Suprapubic skin (tissue), 4 donors: ENCODE measurements at regions not wholly inside any gene's neighbourhood (a gene's known extent, or its start where the extent isn't known, plus 50 kb on each side); places are given as distances from the start of the nearest gene placed in this dataset.

Experiments
- DNase-seq, 2 donors: peaks; one replicate each; pipeline ENCODE4 v3.0.0-alpha.2; 2019; ENCODE audit warnings: low spot score in 2 of 2
- H3K27ac ChIP-seq: fragments of 200-600 bp; sonication (generic); one replicate; pipeline ENCODE4 v1.5.1; 2019
- H3K27me3 ChIP-seq: fragments of 200-600 bp; sonication (generic); one replicate; pipeline ENCODE4 v1.5.1; 2019
- H3K36me3 ChIP-seq: fragments of 200-600 bp; sonication (generic); one replicate; pipeline ENCODE4 v1.5.1; 2019
- H3K4me1 ChIP-seq: fragments of 200-600 bp; sonication (generic); one replicate; pipeline ENCODE4 v1.5.1; 2019
- H3K4me3 ChIP-seq: fragments of 200-600 bp; sonication (generic); one replicate; pipeline ENCODE4 v1.5.1; 2019; ENCODE audit warnings: mild to moderate bottlenecking
- H3K9me3 ChIP-seq: fragments of 200-600 bp; sonication (generic); one replicate; pipeline ENCODE4 v1.5.1; 2019
- CTCF ChIP-seq, 2 donors: fragments of 200-600 bp in 1 of 2; fragments of 450-650 bp in 1 of 2; sonication (generic) in 1 of 2; IDR thresholded peaks; one replicate each; pipeline ENCODE4 v1.5.1; 2016 to 2019; ENCODE audit warnings: antibody characterized with exemption in 2 of 2, mild to moderate bottlenecking in 1 of 2, moderate library complexity in 1 of 2
- EP300 ChIP-seq: sonication (generic); formaldehyde crosslinking; IDR thresholded peaks from one replicate; pipeline ENCODE4 v1.6.1; 2017; ENCODE audit warnings: antibody characterized with exemption
- POLR2A ChIP-seq, 2 donors: fragments of 450-650 bp; IDR thresholded peaks; one replicate each; pipeline ENCODE4 v1.6.1; 2017; ENCODE audit warnings: antibody characterized with exemption in 2 of 2, mild to moderate bottlenecking in 2 of 2, moderate library complexity in 2 of 2
- POLR2AphosphoS5 ChIP-seq, 3 donors: sonication (generic); formaldehyde crosslinking; IDR thresholded peaks; one replicate each; pipeline ENCODE4 v1.6.1; 2017; ENCODE audit warnings: antibody characterized with exemption in 3 of 3
- WGBS: methylation state at CpG from one replicate; pipeline ENCODE4 v1.1.5; 2018; 5-methylcytosine and 5-hydroxymethylcytosine counted together

DNA sequence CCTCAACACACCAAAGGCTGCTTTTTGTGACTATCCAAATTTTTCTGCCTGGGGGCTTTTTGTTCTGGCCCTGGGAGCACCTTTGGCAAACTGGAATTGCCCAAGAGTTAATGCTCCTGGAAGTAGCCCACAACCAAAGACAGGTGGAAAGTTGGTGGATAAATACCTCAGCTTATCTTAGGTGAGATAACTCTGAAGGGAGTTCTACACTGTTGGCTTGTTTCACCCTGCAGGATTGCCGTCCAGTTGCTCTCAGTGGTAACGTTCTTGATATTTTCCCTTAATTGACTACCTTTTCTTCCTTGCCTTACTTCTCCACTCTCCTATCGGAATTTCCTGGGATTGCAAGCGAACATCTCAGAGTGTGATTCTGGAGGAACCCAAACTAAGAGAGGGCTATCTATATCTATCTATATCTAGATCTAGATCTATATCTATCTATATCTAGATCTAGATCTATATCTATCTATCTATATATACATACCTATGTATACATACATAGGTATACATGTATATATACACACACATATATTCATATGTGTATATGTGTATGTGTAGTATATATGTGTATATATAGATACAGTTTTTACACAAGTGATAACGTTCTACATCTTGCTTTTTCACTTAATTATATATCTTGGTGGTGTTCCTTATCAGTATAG is 82.6 kb upstream of the DHX15 start:
- no peak for DNase-seq
- Histone ChIP-seq H3K9me3 (no peaks in the 10 kb centered on the region), H3K27ac (no peak overlapping the region), H3K4me3 (no peak overlapping the region), H3K36me3 (no peaks in the 10 kb centered on the region), H3K4me1 (peaks cover 4% of the 10 kb centered on the region), H3K27me3 (no peaks in the 10 kb centered on the region)
- WGBS, result 82% methylated on average over 5 of the region's 5 CpGs
- TF ChIP-seq POLR2AphosphoS5 (IDR thresholded peaks at IDR 0.05) (no peak), EP300 (no peak), POLR2A (IDR thresholded peaks at IDR 0.05) (no peak), CTCF (IDR thresholded peaks at IDR 0.05) (no peak)

DNA sequence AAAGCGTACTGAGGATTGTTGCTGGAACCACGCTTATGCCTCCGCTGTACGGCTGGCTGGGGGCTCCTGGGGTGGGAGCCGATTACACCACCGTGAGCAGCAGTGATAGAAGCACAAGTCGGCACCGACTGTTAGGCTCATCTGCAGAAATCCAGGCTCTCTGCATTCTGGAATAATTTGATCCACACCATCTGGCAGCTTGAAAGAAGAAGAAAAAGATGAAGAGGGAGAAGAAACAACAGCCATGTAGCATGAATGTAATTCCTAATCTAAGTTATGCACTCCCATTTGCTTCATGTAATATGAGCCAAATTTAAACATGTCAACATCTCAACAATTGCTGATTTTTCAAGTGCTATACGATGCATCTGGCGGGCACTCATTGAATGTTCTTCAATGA is 84.6 kb upstream of the DHX15 start:
- H3K9me3 ChIP-seq, result no peaks in the 10 kb centered on the region
- no peak overlapping the region for H3K4me3 ChIP-seq
- WGBS, result 70% methylated on average over 10 of the region's 10 CpGs
- no peaks in the 10 kb centered on the region for H3K36me3 ChIP-seq
- H3K27me3 ChIP-seq, result no peaks in the 10 kb centered on the region
- peaks cover 4% of the 10 kb centered on the region for H3K4me1 ChIP-seq
- H3K27ac ChIP-seq, result no peak overlapping the region
- no peak for DNase-seq
- TF ChIP-seq CTCF (IDR thresholded peaks at IDR 0.05), result no peak
- TF ChIP-seq EP300, result no peak
- no peak for TF ChIP-seq POLR2AphosphoS5 (IDR thresholded peaks at IDR 0.05)
- no peak for TF ChIP-seq POLR2A (IDR thresholded peaks at IDR 0.05)

DNA sequence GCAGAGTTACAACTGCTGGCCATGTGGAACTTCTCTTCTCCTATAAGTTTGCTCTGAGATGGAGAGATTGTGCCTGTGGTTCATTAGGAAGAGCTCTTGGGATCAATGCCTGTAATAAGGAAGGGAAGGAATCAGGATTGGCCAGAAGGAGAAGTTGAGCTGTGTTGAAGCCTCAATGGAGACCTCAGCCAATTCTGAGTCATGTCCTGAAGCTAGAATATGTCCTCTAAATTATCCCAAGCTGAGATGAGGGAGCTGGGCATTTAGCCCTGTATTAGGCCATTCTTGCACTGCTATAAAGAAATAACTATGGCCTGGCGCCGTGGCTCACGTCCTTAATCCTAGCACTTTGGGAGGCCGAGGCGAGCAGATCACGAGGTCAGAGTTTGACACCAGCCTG is 85.4 kb upstream of the DHX15 start:
- Histone ChIP-seq H3K4me1 (peaks cover 4% of the 10 kb centered on the region), H3K9me3 (no peaks in the 10 kb centered on the region), H3K27ac (no peak overlapping the region), H3K27me3 (no peaks in the 10 kb centered on the region), H3K4me3 (no peak overlapping the region), H3K36me3 (no peaks in the 10 kb centered on the region)
- DNase-seq, result no peak
- WGBS, result 83% methylated on average over 6 of the region's 6 CpGs
- TF ChIP-seq CTCF (IDR thresholded peaks at IDR 0.05), result no peak
- no peak for TF ChIP-seq EP300
- TF ChIP-seq POLR2AphosphoS5 (IDR thresholded peaks at IDR 0.05), result no peak
- no peak for TF ChIP-seq POLR2A (IDR thresholded peaks at IDR 0.05)

- DNase-seq, result no peak
- TF ChIP-seq POLR2AphosphoS5 (IDR thresholded peaks at IDR 0.05) (no peak), POLR2A (IDR thresholded peaks at IDR 0.05) (no peak), EP300 (no peak), CTCF (IDR thresholded peaks at IDR 0.05) (no peak)
- H3K4me1 ChIP-seq, result no peaks in the 10 kb centered on the region
- no peak overlapping the region for H3K27ac ChIP-seq
- WGBS, result 74% methylated on average over 7 of the region's 7 CpGs
- no peak overlapping the region for H3K4me3 ChIP-seq
- no peaks in the 10 kb centered on the region for H3K27me3 ChIP-seq
- no peaks in the 10 kb centered on the region for H3K36me3 ChIP-seq
- no peaks in the 10 kb centered on the region for H3K9me3 ChIP-seq
These were observed 87.5 kb upstream of the DHX15 start for GRCh38 chr4:24671849-24672248.

- Histone ChIP-seq H3K27ac (no peak overlapping the region), H3K27me3 (no peaks in the 10 kb centered on the region), H3K9me3 (no peaks in the 10 kb centered on the region), H3K4me3 (no peak overlapping the region), H3K4me1 (peaks cover 3% of the 10 kb centered on the region), H3K36me3 (no peaks in the 10 kb centered on the region)
- WGBS, result 54% methylated on average over 8 of the region's 8 CpGs
- TF ChIP-seq POLR2AphosphoS5 (IDR thresholded peaks at IDR 0.05) (no peak), EP300 (no peak), CTCF (IDR thresholded peaks at IDR 0.05) (no peak), POLR2A (IDR thresholded peaks at IDR 0.05) (no peak)
- DNase-seq, result no peak
These were observed 88.5 kb upstream of the DHX15 start for GRCh38 chr4:24672880-24673279.
